ENCODE measurements at regions not wholly inside any gene's neighbourhood (a gene's known extent, or its start where the extent isn't known, plus 50 kb on each side); places are given as distances from the start of the nearest gene placed in this dataset.

GRCh38 chr18:69217196-69218000 lies 183.3 kb upstream of the DOK6 start:
- DNase-seq = peak; percentile 81 to 95

GRCh38 chr18:69220529-69220928 lies 180.2 kb upstream of the DOK6 start:
- no peak for DNase-seq

DNA sequence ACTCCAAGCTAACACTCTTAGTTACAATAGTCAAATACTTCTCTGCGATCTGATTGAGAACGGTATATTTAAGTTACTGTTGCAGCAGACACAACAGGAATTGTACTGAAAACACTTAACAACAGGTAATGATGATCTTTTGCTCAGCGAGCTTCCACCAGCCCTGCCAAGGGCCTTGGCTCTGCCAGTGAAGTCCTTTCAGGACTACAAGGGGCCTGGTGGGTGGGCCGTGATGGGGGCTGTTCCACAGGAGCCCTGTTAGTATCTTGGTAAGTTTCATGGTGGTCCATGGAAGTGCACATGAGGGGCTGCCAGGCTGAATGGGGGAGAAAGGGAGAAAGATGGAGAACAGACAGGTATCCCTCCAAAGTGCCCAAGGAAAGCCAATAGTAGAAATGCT lies 178.6 kb upstream of the DOK6 start:
- no peak for DNase-seq

DNA sequence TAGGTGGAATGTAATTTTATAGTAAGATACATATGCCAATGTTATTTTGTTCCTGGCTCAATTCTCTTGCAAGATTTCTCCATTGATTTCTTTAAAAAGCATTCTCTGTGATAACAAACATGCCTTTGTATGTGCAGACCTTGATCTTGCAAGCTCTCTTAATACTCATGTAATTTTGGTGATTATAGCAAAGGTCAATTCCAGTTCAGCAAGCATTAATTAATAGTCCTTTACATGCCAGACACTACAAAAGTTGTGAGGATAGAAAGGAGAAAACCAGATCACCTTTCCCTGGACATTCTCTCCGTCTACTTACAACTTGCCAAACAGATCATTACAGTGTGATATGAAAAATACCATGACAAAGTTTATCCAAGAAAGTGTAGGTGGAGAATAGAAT lies 173.7 kb upstream of the DOK6 start:
- DNase-seq = no peak

DNA sequence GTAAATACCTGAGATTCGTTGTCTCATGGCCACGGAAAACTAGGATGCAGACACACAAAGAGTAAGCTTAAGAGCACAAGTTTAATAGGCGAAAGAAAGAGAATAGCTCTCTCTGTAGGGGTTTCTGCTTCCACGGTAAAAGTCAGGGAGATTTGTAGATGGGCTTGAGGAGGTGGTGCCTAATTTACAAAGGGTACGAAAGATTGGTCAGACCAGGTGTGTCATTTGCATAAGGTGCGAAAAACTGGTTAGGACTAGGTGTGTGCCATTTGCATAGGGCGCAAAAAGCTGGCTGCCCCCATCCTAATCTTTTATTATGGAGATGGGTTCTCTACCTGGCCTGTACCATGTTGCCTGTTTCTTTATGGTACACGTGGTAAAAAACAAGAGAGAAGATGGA lies 170.5 kb upstream of the DOK6 start:
- DNase-seq = no peak

DNA sequence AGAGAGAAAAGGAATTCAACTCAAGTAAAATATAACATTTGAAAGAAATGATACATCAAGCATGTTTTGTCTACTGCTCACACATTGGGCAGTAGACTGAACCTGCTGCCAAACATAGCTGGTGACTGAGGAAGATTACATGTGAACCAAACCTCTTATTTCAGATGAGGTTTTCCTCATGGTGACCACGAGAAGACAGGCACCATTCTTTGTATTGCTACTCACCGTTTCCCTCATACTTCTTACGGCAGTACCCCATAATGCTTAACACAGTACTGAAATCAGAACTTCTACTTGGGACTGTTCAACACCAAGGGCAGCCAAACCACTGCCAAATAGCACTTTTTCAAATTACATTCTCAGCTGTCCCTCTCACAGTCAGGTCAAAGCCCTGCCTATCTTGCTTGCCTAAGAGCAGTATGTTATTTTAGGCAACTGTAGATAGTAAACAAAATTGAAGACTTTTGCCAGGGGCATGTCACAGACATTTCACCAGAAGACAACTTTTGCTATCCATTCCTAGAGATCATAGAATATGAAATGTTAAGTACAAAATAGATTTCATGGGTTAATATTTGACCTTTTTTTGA lies 167.1 kb upstream of the DOK6 start:
- DNase-seq = no peak

DNA sequence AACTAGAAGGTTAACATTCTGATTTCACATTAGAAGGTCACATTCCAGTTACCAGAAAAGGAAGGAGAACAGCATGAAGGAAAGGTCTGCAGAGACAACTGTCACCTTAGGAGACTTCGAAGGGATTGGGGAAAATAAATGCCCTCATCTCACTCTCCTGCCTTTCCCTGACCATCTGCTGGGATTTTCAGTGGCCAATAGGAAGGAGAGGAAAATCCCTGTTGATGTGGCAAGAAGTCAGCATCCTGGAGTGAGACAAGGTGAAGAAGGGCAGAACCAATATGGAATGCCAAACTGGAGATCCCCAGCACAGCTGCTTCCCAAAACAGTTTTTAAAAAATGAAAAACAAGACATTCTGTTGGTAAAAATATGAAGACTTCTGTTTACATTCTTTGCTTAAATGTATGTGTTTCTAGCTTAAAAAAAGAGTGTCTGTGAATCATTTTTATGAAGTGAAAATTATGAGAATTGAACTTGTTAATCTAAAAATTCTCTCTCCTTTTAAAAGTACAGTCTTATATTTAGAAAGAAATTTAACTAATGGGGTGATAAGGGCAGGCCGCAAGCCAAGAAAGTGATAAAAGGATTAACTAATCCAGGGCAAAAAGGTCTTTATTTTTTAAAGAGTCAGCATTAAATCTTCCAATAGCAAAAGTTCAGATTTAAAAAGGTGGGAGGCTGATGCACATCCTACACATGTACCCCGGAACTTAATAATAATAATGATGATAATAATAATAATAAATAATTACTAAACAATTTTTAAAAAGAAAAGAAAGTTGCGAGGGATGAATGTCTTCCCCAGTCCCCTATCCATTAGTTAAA lies 160.6 kb upstream of the DOK6 start:
- DNase-seq = no peak

- DNase-seq = peak; percentile 62 to 88
These were observed 154.7 kb upstream of the DOK6 start for GRCh38 chr18:69246027-69246426.

DNA sequence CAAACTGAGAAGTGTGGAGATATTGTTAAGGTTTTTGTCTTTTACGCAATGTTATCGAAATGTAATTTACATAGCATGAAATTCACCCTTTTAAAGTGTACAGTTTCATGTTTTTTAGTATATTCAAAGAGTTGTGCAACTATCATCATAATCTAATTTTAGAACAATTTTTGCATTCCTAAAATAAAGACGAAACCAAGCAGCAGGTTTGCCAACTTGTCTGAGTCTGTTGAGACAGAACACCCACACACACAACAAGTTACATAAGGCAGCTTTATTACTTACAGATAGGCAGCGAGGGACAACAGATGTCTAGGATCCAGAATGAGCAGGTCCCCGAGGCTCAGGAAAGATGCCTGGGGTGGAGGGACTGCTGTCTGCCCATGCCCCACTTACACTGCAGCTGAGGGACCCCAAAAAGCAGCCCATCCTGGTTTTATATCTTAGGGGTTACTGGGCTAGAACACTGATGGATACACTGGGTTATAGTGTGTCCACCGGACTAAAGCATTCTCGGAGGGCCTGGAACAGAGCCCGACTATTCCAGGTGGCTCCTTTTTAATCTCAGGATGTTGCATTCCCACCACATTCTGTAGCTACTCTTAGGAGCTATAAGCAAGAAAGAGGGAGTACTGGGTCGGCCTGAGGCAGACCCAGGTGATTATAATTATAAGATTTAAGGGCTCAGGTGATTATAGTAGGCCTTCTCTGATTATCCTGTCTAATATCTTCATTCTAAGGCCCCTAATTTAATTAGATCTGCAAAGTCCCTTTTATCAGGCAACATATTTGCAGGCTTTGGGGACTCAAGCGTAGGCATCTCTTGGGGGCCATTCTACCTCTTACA lies 150.2 kb upstream of the DOK6 start:
- peak in 1 of 2 experiments; percentile 35 for DNase-seq

DNA sequence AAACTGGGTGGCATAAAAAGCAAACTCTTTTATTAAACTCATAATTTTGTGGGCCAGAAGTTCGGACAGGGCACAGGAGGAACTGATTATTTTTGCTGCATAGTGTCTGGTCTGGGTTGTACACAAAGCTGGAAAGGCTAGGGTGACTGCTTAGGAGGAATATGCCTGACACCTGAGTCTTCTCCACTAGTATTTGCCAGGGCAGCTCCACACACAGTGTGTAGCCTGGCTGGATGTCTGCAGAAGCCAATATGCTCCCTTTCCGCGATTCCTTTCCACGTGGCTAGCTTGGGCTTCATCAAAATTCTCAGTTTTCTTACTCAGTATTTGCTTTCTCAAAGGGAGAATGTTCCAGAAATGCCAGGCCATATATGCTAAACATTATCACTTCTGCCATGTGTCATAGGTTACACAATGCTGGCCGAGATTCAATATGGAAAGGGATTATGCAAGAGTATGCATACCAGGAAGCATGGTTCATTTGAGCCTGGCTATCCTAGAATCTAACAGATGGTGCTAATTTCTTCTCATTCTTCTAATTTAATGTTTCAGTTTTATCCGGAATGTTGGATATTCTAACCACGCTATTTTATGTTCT lies 142.7 kb upstream of the DOK6 start:
- DNase-seq = peak in 1 of 2 experiments; percentile 26

GRCh38 chr18:69259282-69259681 lies 141.4 kb upstream of the DOK6 start:
- DNase-seq = peak; percentile 12 to 84

DNA sequence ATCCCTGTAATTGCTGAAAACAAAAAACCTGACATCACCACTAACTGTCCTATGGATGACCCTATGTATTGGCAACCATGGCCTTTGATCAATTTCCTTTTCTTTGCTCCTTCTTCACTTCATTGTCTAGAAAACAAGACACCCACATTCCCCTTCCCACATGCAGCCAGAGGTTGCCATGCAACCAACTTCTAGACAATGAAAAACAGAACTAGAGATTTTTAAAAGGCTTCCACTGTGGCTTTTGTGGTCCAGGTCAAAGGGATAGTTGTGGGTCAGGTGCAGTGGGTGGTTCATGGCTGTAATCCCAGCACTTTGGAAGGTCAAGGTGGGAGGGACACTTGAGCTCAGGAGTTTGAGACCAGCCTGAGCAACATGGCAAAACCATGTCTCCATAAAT lies 139.3 kb upstream of the DOK6 start:
- no peak for DNase-seq

DNA sequence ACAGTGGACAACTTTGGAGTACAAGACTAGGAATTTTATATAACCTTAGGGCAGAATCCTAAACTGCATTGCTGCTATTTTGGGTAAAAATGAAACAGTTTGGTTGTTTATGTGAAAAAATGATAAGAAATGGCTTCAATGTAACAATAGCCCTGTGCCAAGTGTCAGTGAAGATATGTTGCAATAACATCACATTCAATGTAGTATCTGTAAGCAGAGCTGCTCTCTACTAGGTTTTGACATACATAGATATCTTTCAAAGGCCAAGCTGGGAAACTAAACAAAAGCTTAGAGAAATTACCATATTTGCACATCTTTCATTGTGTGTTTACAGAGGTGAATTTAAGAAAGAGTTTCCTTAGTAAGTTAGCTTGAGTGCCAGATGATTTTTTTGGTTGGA lies 135.0 kb upstream of the DOK6 start:
- DNase-seq = no peak

GRCh38 chr18:69267895-69268294 lies 132.8 kb upstream of the DOK6 start:
- DNase-seq = no peak

- no peak for DNase-seq
These were observed 118.3 kb upstream of the DOK6 start for GRCh38 chr18:69282371-69282770.

DNA sequence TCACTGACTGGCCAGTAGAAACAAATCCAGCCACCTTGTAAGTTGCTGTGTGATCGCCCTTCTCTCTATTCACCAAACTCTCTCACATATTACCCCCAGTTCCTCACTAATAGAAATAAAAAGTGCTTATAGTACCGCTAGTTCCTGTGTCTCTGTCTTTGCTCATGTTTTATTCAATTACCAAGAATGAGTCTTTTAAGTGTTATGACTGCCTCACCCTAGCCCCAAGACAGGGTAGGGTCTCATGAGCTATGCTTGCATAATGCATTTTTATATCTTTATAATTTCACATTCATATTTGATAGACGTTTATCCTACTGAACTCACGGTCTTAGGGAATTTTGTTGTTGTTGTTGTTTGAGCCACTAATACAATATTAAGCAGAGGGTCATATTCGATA lies 109.6 kb upstream of the DOK6 start:
- DNase-seq = no peak

GRCh38 chr18:69291755-69292154 lies 108.9 kb upstream of the DOK6 start:
- no peak for DNase-seq

DNA sequence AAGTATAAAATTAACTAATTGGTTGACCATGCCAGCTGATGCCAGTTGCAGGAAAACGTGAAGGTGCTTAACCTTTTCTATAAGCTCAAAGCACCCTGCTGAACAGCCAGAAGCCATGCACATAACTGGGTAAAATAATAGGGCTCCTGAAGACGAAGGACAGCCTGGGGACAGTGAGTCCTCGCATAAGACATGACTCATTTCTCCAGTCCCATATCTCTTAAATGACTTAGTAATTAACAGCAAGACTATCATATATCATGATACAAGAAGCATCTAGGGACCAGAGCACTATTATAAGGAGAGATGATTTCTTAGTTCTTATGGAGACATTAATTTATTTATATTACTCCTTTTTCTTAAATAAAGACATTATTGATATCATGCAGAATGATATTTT lies 100.5 kb upstream of the DOK6 start:
- no peak for DNase-seq

- no peak for DNase-seq
These were observed 92.1 kb upstream of the DOK6 start for GRCh38 chr18:69308619-69309018.

GRCh38 chr18:69326094-69326493 lies 74.6 kb upstream of the DOK6 start:
- peak in 1 of 2 experiments; percentile 41 for DNase-seq

- no peak for DNase-seq
These were observed 72.6 kb upstream of the DOK6 start for GRCh38 chr18:69328086-69328485.

DNA sequence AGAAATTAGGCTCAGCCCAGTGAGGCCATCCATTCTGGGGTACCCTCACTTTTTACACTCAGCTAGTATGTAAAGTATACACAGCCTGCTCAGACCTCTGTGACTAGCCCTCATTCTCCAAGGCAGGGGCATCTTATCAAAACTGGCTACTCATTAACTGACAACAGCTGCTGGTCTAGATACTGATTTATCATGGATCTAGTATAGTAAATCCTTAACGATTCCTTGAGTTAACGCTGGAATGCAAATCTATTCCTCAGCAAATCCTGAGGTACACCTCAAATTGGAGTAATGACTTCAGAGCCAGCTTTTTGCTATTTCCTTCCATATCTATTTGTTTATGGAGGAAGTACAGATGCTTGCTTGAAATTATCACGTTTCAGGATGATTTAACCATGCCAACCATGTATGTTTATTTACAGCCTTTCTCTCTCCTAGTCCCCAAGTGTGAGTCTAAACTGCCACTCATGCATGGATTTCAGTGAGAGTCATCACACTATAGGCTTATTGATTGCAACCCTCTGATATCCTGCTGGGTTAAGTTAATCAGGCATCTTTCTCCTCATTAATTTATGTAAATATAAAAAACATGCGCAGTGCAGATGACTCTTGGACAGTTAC lies 70.2 kb upstream of the DOK6 start:
- DNase-seq = peak in 1 of 2 experiments; percentile 54
